HCT116 (cell line): ENCODE measurements at regions not wholly inside any gene's neighbourhood (a gene's known extent, or its start where the extent isn't known, plus 50 kb on each side); places are given as distances from the start of the nearest gene placed in this dataset.

Experiments used
- ATAC-seq: fragments of 200-7000 bp; cut with Tn5 transposase; 2 replicates; pipeline ENCODE4 v1.9.1; 2020; ENCODE audit warnings: mild to moderate bottlenecking, moderate library complexity
- BruUV-seq: library from RNA; stranded (reverse); fragments of 400-500 nt; replicated peaks from 2 replicates; lab custom pipeline; 2021; lab: Mats Ljungman, UMichigan
- CTCF ChIA-PET: fragments of 300-600 bp; sonication (Branson Sonifier 250); formaldehyde crosslinking; loops from one replicate; lab custom pipeline; 2021; ENCODE audit warnings: antibody characterized with exemption; lab: Charles Lee
- POLR2A ChIA-PET: fragments of 300-600, 350-600 bp; sonication (Branson Sonifier 250); formaldehyde crosslinking; loops from one replicate; lab custom pipeline; 2021; ENCODE audit warnings: antibody characterized with exemption; lab: Charles Lee
- RAD21 ChIA-PET, 2 experiments: fragments of 300-600 bp; sonication (Branson Sonifier 250); formaldehyde crosslinking; loops; one replicate each; lab custom pipeline; 2023; ENCODE audit warnings: low total read pairs in 2 of 2; ENCODE audit not compliant: uncharacterized antibody in 2 of 2, unreplicated experiment in 2 of 2, low non-redundant PET in 1 of 2; lab: Charles Lee
- DNase-seq: peaks from one replicate; pipeline ENCODE4 v3.0.0-alpha.2; 2010; ENCODE audit warnings: low read depth, low spot score
- H2AFZ ChIP-seq: fragments of 200-600 bp; shearing (Covaris generic), sonication (generic); 2 replicates; pipeline ENCODE4 v1.6.1; 2017; ENCODE audit warnings: low read depth, mixed run types, mixed read lengths, antibody characterized with exemption, low read length; ENCODE audit not compliant: poor library complexity, severe bottlenecking
- H3K27ac ChIP-seq: 2 replicates; pipeline ENCODE4 v1.5.1; 2012; ENCODE audit warnings: low read depth, low read length
- H3K27me3 ChIP-seq: fragments of 200-600 bp; sonication (generic); 2 replicates; pipeline ENCODE4 v1.6.1; 2016; ENCODE audit warnings: mixed run types, low read length, mixed read lengths; ENCODE audit not compliant: insufficient read depth
- H3K36me3 ChIP-seq, 2 experiments: fragments of 200-500 bp in 1 of 2; fragments of 200-600 bp in 1 of 2; sonication (Bioruptor generic) in 1 of 2; sonication (generic) in 1 of 2; 2 replicates each; pipeline versions ENCODE4 v1.5.1 to v1.6.1; 2014 to 2016; ENCODE audit warnings: low read length in 2 of 2, inconsistent platforms in 1 of 2, mixed read lengths in 1 of 2, mixed run types in 1 of 2; ENCODE audit not compliant: insufficient read depth in 2 of 2, control insufficient read depth in 1 of 2
- H3K4me1 ChIP-seq, 2 experiments: fragments of 200-600 bp in 1 of 2; sonication (generic) in 1 of 2; 2 replicates each; pipeline versions ENCODE4 v1.5.1 to v1.6.1; 2012 to 2017; ENCODE audit warnings: low read length in 2 of 2, inconsistent platforms in 1 of 2, mild to moderate bottlenecking in 1 of 2, mixed read lengths in 1 of 2, mixed run types in 1 of 2, moderate library complexity in 1 of 2; ENCODE audit not compliant: insufficient read depth in 2 of 2, control insufficient read depth in 1 of 2
- H3K4me2 ChIP-seq: fragments of 200-600 bp; sonication (generic); 2 replicates; pipeline ENCODE4 v1.6.1; 2017; ENCODE audit warnings: mixed run types, low read length, mixed read lengths
- H3K4me3 ChIP-seq, 2 experiments: fragments of 200-600 bp in 1 of 2; sonication (generic) in 1 of 2; replicated peaks in 1 of 2; 2 replicates each; pipeline ENCODE4 v1.5.1; 2011 to 2016; ENCODE audit warnings: low read length in 2 of 2, control low read depth in 1 of 2, low read depth in 1 of 2, mild to moderate bottlenecking in 1 of 2, mixed read lengths in 1 of 2, mixed run types in 1 of 2
- H3K79me2 ChIP-seq: fragments of 200-600 bp; sonication (generic); 2 replicates; pipeline ENCODE4 v1.6.1; 2017; ENCODE audit warnings: mild to moderate bottlenecking, mixed run types, low read length, moderate library complexity, mixed read lengths; ENCODE audit not compliant: insufficient read depth
- H3K9ac ChIP-seq: fragments of 200-600 bp; sonication (generic); 2 replicates; pipeline ENCODE4 v1.6.1; 2016; ENCODE audit warnings: low read length, mixed read lengths
- H3K9me2 ChIP-seq: fragments of 200-600 bp; sonication (generic), shearing (Covaris generic); 2 replicates; pipeline ENCODE4 v1.6.1; 2017; ENCODE audit warnings: mixed run types, mild to moderate bottlenecking, moderate library complexity; ENCODE audit not compliant: insufficient read depth
- H3K9me3 ChIP-seq, 2 experiments: fragments of 200-500 bp in 1 of 2; fragments of 200-600 bp in 1 of 2; sonication (Bioruptor generic) in 1 of 2; sonication (generic) in 1 of 2; 2 replicates each; pipeline ENCODE4 v1.6.1; 2014 to 2017; ENCODE audit warnings: low read length in 2 of 2, mixed read lengths in 2 of 2, inconsistent platforms in 1 of 2, low read depth in 1 of 2, mild to moderate bottlenecking in 1 of 2, mixed run types in 1 of 2, moderate library complexity in 1 of 2; ENCODE audit not compliant: control insufficient read depth in 1 of 2, insufficient read depth in 1 of 2
- H4K20me1 ChIP-seq: fragments of 200-600 bp; sonication (generic), shearing (Covaris generic); 2 replicates; pipeline ENCODE4 v1.6.1; 2017; ENCODE audit warnings: mixed run types, mild to moderate bottlenecking, moderate library complexity; ENCODE audit not compliant: insufficient read depth
- ATF3 ChIP-seq: IDR thresholded peaks from 2 replicates; pipeline ENCODE4 v1.6.1; 2012
- CBX3 ChIP-seq: IDR thresholded peaks from 2 replicates; pipeline ENCODE4 v1.6.1; 2012; ENCODE audit warnings: low read depth
- CEBPB ChIP-seq: IDR thresholded peaks from 2 replicates; pipeline ENCODE4 v1.6.1; 2012; ENCODE audit warnings: low read depth
- CTCF ChIP-seq, 3 experiments: fragments of 200-600 bp in 1 of 3; sonication (generic) in 1 of 3; IDR thresholded peaks in 2 of 3; conservative IDR thresholded peaks in 1 of 3; 2 replicates each; pipeline ENCODE4 v1.5.1; 2012 to 2017; ENCODE audit warnings: low read depth in 2 of 3, low read length in 2 of 3, antibody characterized with exemption in 1 of 3, borderline replicate concordance in 1 of 3, control low read depth in 1 of 3, mild to moderate bottlenecking in 1 of 3, mixed read lengths in 1 of 3, mixed run types in 1 of 3, moderate library complexity in 1 of 3; ENCODE audit not compliant: insufficient read depth in 1 of 3
- EGR1 ChIP-seq: IDR thresholded peaks from 2 replicates; pipeline ENCODE4 v1.6.1; 2012; ENCODE audit warnings: low read depth
- ELF1 ChIP-seq: IDR thresholded peaks from 2 replicates; pipeline ENCODE4 v1.6.1; 2012; ENCODE audit warnings: low read depth, borderline replicate concordance
- EZH2 ChIP-seq: fragments of 200-600 bp; sonication (generic); IDR thresholded peaks from 2 replicates; pipeline ENCODE4 v1.6.1; 2017; ENCODE audit warnings: antibody characterized with exemption, mixed run types
- EZH2phosphoT487 ChIP-seq: fragments of 200-600 bp; IDR thresholded peaks from 2 replicates; pipeline ENCODE4 v1.6.1; 2018; ENCODE audit warnings: antibody characterized with exemption, borderline replicate concordance
- FOSL1 ChIP-seq: IDR thresholded peaks from 2 replicates; pipeline ENCODE4 v1.6.1; 2012; ENCODE audit warnings: low read depth
- MAX ChIP-seq: IDR thresholded peaks from 2 replicates; pipeline ENCODE4 v1.6.1; 2012
- POLR2AphosphoS5 ChIP-seq: IDR thresholded peaks from 2 replicates; pipeline ENCODE4 v1.6.1; 2011; ENCODE audit warnings: mild to moderate bottlenecking, low read depth, low read length, moderate library complexity
- RAD21 ChIP-seq: IDR thresholded peaks from 2 replicates; pipeline ENCODE4 v1.6.1; 2012; ENCODE audit warnings: low read depth, mild to moderate bottlenecking
- REST ChIP-seq: IDR thresholded peaks from 2 replicates; pipeline ENCODE4 v1.6.1; 2012; ENCODE audit warnings: low read depth
- SIN3A ChIP-seq: IDR thresholded peaks from 2 replicates; pipeline ENCODE4 v1.6.1; 2012; ENCODE audit warnings: low read depth
- SRF ChIP-seq: IDR thresholded peaks from 2 replicates; pipeline ENCODE4 v1.6.1; 2012; ENCODE audit warnings: low read depth
- TCF7L2 ChIP-seq: IDR thresholded peaks from 2 replicates; pipeline ENCODE4 v1.7.0; 2011; ENCODE audit warnings: borderline replicate concordance, inconsistent platforms; ENCODE audit not compliant: insufficient read depth, insufficient read length; ENCODE audit errors: extremely low read depth
- ZBTB33 ChIP-seq: IDR thresholded peaks from 2 replicates; pipeline ENCODE4 v1.6.1; 2011; ENCODE audit warnings: mild to moderate bottlenecking, low read length, moderate library complexity; ENCODE audit not compliant: insufficient replicate concordance; ENCODE audit errors: extremely low read depth
- ZNF274 ChIP-seq: fragments of 200-500 bp; sonication (Bioruptor generic); IDR thresholded peaks from 2 replicates; pipeline ENCODE4 v1.6.1; 2014; ENCODE audit warnings: mild to moderate bottlenecking, low read depth, low read length, inconsistent platforms
- intact Hi-C: fragments of 100-400 bp; cut with micrococcal nuclease; formaldehyde crosslinking; loops from 2 replicates; pipeline ENCODE4 v1.10.0; 2022

- ChIA-PET CTCF (no interaction called here), RAD21 (no interaction called here), POLR2A (no interaction called here)
- Histone ChIP-seq H3K9me2 (no peaks in the 10 kb centered on the region), H3K4me2 (no peak overlapping the region), H3K27me3 (no peaks in the 10 kb centered on the region), H3K9ac (no peak overlapping the region), H3K4me3 (no peak overlapping the region), H3K79me2 (no peaks in the 10 kb centered on the region), H3K36me3 (no peaks in the 10 kb centered on the region), H3K4me1 (no peaks in the 10 kb centered on the region), H3K9me3 (peaks cover 0 to 17% of the 10 kb centered on the region in 2 experiments; a peak in 2 of 4 replicates), H2AFZ (no peak overlapping the region), H4K20me1 (no peaks in the 10 kb centered on the region), H3K27ac (no peak overlapping the region)
- no peak for TF ChIP-seq EZH2
- TF ChIP-seq MAX, result no peak
- TF ChIP-seq POLR2AphosphoS5, result no peak
- TF ChIP-seq ZBTB33, result no peak
- no peak for TF ChIP-seq CTCF (IDR thresholded peaks at IDR 0.05 in 2 of 3, conservative IDR thresholded peaks at IDR 0.05 in 1 of 3; ENCODE audit: borderline replicate concordance in 1 of 3, insufficient read depth in 1 of 3, low read depth in 2 of 3, low read length in 2 of 3)
- TF ChIP-seq REST, result no peak
- TF ChIP-seq SRF, result no peak
- TF ChIP-seq CEBPB, result no peak
- no peak for TF ChIP-seq RAD21
- no peak for TF ChIP-seq SIN3A
- TF ChIP-seq TCF7L2, result no peak
- TF ChIP-seq CBX3, result no peak
- TF ChIP-seq ZNF274, result no peak
- no peak for TF ChIP-seq ATF3
- TF ChIP-seq EZH2phosphoT487, result no peak
- TF ChIP-seq ELF1, result no peak
- TF ChIP-seq FOSL1, result no peak
- no peak for TF ChIP-seq EGR1
- ATAC-seq (no peak), DNase-seq (no peak)
- BruUV-seq, result no TSS peak
- intact Hi-C loops, result no loop called here
These were observed 1263.3 kb upstream of the CDH9 start for GRCh38 chr5:28301712-28302111.
